HG02588 (cell line): ENCODE measurements at regions not wholly inside any gene's neighbourhood (a gene's known extent, or its start where the extent isn't known, plus 50 kb on each side); places are given as distances from the start of the nearest gene placed in this dataset.
"Not testable (repeated sequence)": the region's sequence is repeated elsewhere in the genome, so short reads cannot be mapped to it uniquely, and the experiment has no call there.

Experiments used
- ATAC-seq: cut with Tn5 transposase; IDR thresholded peaks from one replicate; pipeline ENCODE4 v1.9.1; 2021; ENCODE audit warnings: mild to moderate bottlenecking, moderate library complexity; ENCODE audit not compliant: unreplicated experiment

DNA sequence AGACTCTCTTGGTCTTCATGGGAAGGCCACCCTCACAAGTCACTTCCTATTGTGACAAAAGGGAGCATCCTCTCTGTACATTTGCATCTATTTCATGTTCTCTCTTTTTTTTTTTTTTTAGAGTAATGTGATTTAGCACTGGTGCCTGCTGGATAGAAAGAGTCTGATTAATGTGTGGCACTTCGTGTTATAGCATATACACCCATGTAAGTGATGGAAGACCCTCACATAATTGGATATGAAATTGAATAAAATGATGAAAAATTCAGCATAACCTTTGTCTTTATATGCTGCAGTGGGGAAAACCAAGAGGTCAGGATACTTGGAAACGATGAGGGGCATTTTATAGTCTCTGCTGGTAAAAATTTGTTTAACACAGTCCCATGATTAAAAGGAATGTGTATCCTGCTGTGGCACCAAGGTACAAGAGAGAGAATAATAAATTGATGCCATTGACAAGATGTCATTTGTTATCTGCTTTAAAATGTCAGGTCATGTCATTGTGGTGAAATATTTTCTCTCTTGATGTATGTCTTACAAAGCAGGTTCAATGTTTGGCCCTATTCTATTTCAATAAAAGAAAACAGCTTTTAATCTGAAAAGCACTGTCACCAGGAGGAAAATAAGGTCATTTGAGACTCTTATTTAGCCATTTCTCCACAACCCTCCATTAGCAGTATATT is 1115.4 kb downstream of the STPG2 start:
- ATAC-seq: no peak

DNA sequence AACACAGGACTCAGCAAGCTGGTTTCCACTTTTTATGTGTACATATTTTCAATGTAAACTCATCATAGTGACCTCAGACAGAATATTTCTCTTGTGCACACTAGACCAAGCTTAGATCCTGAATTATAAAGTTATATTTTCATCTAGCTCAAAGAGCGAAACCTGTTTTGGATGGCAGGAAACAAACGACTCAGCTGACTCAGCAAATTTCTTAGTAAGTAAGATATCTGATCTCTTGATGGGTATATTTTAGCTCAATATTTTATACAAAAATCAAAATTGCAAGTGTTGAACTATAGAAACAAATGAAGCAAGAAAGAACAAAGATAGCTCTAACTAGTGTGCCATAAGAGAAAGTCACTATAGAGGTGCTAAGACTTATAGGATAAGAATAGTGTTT is 1114.5 kb downstream of the STPG2 start:
- no peak for ATAC-seq

DNA sequence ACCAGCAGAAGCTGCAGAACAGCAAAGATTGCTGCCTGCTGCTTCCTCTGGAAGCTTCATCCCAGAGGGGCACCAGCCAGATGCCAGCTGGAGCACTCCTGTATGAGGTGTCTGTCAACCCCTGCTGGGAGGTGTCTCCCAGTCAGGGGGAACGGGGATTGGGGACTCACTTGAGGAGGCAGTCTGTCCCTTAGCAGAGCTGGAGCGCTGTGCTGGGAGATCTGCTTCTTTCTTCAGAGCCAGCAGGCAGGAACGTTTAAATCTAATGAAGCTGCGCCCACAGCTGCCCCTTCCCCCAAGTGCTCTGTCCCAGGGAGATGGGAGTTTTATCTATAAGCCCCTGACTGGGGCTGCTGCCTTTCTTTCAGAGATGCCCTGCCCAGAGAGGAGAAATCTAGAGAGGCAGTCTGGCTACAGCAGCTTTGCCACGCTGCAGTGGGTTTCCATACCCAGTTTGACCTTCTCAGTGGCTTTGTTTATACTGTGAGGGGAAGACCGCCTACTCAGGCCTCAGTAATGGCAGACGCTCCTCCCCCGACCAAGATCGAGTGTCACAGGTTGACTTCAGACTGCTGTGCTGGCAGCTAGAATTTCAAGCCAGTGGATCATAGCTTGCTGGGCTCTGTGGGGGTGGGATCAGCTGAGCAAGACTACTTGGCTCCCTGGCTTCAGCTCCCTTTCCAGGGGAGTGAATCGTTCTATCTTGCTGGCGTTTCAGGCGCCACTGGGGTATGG is 1105.7 kb downstream of the STPG2 start:
- ATAC-seq: not testable (repeated sequence)

DNA sequence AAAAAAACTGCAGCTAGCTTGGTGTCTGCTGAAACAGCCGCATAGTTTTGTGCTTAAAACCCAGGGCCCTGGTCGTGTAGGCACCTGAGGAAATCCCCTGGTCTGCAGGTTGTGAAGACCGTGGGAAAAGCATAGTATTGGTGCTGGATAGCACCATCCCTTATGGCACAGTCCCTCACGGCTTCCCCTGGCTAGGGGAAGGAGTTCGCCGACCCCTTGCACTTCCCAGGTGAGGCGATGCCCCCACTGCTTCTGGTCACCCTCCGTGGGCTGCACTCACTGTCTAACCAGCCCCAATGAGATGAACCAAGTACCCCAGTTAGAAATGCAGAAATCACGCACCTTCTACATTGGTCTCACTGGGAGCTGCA is 1105.1 kb downstream of the STPG2 start:
- ATAC-seq: no peak

DNA sequence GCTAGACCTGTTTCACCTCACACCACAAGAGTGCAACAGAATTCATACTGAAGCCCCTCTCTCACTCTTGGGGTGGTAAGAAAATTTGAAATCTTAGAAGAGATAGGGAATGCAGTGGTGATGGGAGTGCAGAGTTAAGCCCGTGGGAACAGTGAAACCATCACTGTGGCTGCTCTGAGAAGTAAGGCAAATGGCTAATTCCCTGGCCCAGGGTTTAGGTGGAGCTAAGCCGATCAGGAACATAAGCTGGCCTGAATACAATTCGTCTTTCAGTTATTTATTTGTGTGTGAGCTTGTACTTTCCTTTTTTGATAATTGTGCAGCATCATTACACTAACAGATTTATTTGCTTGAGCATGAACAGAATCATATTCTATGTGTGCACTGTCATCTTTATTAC is 1070.6 kb downstream of the STPG2 start:
- ATAC-seq: no peak

DNA sequence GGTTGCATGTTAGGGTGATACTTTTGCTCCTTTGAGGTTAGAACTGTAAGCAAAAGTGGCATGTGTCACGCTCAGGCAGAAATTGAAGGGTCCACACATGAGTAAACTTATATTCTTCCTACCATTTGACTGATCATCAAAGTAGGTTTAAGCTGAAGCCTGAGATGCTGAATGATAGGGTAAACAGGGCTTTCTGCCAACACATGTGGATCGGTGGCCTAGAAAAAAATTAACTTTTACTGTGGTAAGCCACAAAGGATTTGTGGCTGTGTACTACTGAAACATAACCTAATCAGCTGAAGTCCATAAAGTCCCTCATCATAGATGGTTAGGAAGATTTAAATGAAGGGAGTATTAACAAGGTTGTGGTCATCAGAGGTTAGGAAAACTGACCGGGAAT is 1070.1 kb downstream of the STPG2 start:
- ATAC-seq: no peak

DNA sequence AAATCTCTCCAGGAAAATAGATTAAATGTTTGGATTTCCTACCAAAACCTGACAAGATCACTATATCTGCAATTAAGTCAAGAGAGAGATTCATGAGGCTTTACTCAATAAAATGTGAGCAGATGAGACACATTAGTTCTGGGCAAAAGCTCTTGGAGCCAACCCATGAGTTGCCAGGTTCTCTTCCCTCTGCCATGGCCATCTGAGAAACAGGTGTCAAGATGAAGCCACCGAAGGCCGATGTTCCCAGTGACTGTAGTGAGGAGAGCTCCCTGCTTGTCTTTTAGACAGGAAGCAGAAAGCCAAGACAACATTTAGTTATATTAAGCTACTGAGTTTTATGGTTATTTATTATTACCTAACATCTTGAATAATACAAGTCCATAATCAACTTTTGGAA is 1068.7 kb downstream of the STPG2 start:
- no peak for ATAC-seq

DNA sequence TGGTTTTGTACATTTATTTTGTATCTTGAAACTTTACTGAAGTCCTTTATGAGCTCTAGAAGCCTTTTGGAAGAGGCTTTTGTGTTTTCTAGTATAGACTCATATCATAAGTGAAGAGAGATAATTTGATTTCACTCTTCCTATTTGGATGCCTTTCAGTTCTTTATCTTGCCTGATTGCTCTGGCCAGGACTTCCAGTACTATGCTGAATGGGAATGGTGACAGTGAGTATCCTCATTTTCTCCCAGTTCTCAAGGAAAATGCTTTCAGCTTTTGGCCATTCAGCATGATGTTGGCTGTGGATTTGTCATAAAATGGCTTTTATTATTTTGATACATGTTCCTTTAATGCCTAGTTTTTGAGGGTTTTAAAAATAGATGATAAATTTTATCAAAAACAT is 1061.3 kb downstream of the STPG2 start:
- no peak for ATAC-seq

DNA sequence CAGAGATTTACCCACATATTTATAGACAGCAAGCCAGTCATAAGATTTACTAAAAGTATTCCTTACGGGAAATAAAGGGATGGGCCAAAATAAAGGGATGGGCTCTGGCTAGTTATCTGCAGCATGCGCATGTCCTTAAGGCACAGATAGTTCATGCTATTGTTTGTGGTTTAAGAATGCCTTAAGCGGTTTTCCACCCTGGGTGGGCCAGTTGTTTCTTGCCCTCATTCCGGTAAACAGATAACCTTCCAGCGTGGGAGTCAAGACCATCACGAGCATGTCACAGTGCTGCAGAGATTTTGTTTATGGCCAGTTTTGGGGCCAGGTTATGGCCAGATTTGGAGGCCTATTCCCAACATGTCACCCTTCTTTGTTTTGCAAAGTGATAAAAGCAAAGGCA is 1046.2 kb downstream of the STPG2 start:
- ATAC-seq: not testable (repeated sequence)

DNA sequence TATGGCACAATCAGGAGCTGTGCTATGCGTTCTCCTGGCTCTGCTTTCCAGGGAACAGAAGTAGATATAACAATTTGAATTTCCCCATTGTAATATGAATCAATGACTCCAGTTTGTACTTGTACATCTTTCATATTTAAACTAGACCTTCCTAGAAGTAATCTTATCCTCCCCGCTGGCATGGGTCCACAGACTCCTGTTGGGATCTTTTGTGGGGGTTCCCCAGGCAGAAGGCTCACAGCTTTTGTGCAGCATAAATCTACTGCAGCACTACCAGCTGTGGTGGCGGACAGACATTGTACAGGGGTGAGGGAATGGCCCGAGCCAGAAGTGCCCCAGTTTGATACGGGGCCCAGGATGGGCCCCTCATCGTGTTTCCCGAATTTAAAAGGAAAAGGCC is 1042.1 kb downstream of the STPG2 start:
- ATAC-seq: not testable (repeated sequence)

DNA sequence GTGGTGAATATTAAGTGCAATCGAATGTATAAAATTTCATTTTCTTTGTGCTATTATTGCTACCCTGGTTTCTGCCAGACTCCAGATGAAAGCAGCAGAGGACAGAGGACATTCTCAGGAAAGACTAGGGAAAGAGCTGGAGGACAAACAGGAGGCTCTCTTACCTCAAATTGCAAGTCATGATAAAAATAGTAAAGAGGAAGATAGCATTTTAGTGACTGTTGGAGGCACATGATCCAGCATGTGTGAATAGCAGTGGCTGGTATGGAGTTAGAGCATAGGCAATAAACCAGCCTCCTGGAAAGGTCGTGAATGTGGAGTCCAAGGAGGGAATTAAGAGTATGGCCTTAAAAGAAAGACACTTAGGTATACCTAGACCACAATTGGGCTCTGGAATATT is 1040.0 kb downstream of the STPG2 start:
- ATAC-seq: no peak

DNA sequence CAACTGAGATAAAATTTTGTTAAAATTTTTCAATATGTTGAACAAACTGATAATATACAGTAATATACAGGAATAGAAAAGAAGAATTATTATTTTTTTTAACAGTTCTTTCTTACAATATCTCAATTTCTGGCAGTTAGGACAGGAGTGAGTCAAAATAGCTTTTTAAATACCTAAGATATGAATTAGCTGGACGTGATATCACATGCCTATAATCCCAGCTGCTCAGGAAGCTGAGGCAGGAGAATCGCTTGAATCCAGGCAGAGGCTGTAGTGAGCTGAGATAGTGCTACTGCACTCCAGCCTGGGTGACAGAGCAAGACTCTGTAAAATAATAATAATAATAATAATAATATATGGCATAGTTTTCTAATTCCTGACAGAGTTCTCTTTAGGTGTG is 1039.3 kb downstream of the STPG2 start:
- ATAC-seq: no peak

DNA sequence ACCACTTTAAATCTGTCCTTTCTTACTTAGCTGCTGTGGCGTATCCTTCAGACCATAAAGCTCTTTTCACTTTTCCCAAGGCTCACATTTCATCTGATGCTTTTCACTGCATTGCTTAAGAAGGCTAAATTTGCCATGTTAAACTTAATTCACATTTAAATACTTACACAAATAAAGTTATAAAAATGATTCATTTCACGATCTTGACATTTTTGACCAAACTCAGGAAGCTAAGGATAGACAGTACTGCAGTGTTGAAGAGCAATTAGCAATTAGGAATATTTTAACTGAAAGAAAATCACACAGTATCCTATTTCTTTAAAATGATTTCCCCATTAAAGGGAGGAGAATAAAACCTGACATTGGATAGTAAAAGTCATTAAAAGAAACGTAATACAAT is 1038.6 kb downstream of the STPG2 start:
- no peak for ATAC-seq

DNA sequence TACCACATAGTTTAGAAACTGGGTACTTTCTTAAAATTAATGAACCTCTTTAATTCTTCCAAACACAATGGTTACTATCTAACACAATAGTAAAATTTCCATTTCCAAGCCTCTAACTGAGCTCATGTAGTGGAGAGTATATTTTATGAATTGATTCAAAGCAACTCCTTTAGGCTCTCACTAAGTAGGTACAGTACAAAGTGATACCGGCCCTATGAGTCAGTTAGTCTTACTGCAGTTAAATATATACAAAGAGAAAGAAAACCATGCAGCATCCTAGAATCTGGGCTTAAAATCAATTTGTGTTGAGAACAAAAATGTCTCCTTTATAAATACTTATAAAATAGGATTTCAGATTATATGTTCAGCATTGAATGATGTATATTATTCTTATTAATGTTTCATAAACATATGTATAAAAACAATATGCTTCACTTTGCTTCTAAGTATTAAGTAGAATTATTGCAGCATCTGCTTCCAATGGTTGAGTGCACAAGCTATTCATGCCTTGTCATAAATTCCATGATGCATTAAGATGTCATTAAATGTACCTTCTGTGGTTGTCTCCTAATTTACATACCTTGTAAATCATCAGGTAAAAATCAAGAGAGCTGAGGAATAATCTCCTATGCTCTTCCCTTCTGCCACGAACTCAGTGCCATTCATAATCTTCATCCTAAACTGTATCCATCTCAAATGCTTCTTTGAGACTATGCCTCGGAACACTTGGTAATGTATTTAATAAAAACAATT is 1037.8 kb downstream of the STPG2 start:
- ATAC-seq: no peak

DNA sequence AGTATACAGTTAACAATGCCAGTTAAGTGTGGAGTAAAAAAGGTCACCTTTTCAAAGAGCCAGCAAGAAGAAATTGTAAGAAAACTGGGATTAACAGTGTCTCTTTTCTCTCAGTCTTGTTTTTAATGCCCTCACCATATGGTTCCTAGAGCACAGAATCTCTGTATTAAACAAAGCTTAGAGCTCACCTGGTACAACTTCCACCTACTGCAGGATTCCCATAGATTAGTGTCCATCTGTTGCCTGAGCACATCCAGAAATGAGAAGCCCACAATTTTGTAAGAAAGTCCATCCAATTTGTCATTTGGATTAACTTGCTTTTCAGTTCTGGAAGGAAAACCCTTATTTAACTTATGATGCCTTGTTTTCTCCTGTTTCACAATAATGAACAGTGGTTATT is 1037.1 kb downstream of the STPG2 start:
- ATAC-seq: no peak

DNA sequence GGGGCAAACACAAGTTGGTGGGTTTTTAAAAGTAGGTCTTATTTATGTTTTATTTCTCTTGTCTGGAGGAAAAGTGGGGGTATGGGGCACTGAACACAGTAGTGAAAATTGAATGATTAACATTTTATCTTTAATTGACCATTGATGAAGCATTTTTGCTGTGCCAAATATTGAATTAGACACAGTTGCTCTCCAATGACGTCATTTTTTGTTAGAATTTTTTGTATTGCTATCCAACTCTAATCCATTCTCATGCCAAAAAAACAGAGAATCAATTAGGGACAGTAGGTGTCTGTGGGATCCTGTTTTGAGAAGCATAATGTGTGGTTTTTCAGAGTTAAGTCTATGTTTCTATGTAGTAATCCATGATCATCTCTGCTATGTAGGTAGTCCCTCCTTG is 1032.8 kb downstream of the STPG2 start:
- ATAC-seq: no peak

DNA sequence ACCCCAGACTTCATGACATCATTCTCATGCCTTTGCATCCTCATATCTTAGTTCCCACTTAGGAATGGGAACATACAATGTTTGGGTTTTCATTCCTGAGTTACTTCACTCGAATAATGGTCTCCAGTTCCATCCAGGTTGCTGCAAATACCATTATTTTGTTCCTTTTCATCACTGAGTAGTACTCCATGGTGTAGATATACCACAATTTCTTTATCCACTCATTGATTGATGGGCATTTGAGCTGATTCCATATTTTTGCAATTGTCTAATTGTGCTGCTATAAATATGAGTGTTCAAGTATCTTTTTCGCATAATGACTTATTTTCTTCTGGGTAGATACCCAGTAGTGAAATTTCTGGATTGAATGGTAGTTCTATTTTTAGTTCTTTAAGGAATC is 1026.8 kb downstream of the STPG2 start:
- ATAC-seq: no peak

DNA sequence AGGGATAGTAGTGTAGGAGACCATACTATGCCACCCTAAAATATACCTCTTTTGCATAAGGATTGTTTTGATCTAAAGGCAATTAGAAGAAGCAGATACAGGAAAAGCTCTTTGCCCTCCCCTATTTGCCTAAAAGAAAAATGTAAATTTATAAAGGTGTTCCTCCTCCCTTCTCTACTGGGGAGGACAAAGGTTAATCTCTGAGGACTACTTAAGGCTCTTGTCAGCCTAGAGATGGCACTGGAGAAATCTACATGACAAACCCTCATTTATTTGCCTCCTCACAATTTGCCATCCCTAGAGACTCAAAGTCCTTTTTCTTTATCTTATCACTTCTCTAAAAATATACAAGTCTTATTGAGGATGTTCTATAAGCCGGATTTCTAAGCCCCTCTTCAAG is 1021.8 kb downstream of the STPG2 start:
- no peak for ATAC-seq

DNA sequence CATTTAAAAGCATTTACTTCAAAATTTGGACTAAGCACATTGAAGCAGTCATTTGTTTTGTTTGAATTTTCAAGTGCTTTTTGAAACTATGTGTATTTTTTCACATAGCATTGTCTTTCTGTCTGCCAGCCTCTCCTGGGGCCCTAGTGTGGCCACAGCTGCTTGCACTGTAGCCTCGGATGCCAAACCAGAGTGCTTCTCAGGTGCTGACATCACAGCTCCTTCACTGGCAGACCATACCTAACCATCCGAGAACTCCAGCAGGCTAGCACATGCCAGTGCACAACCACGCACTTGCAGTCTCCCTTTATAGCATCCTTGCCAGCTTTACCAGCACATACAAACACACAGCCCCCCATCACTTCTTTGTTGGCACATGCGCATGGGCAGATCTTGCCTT is 1019.7 kb downstream of the STPG2 start:
- ATAC-seq: no peak

DNA sequence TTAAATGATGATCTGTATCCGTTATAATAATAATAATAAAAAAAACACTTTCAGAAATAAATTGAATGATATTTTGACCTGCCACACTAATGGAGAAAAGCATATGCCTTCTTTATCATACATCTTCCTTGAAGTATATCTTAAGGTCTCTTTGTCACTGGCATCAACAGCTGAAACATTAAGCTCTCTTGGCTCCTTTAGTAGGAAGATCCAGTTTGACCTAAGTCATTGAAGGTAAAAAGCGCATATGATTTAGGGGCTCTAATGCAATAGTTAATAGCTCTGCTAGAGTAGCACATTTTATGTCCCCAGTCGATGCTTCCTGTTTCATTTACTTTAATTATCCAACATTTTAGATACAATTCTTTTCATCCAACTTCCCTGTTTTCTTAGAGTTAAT is 1010.8 kb downstream of the STPG2 start:
- no peak for ATAC-seq

DNA sequence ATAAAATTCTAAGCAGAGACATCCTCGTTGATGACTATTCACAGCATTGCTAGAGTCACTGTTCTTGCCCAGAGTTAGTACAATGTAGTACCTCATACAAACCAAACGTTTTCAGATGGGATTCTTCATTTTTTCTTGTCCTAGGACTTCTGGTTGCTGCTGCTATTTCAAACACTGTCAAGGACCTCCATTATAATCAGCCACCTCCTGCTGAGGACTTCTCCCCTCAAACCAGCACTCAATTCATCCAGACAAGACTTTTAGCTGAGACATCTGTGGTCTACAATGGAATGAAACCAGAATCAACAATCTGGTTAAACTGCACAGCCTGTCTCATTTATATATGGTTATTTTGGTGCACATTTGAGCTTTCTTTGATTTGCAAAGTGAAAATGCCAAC is 1008.8 kb downstream of the STPG2 start:
- no peak for ATAC-seq

DNA sequence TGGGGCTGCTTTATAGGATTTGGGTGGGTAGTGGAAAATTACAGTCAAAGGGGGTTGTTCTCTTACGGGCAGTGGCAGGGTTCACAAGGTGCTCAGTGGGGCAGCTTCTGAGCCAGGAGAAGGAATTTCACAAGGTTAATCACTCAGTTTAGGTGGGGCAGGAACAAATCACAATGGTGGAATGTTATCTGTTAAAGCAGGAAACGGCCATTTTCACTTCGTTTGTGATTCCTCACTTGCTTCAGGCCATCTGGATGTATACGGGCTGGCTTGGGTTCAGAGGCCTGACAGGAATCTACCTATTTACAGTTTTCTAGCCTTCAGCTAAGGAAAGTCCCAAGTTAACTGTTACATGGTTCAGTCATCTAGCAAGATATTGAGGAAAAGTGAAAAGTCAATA is 1003.5 kb downstream of the STPG2 start:
- ATAC-seq: no peak
